CD4-positive, alpha-beta memory T cell (primary cell): ENCODE measurements at regions not wholly inside any gene's neighbourhood (a gene's known extent, or its start where the extent isn't known, plus 50 kb on each side); places are given as distances from the start of the nearest gene placed in this dataset.

Experiments
- CTCF ChIA-PET: fragments of 350-600 bp; sonication (Branson Sonifier 250); formaldehyde crosslinking; loops from one replicate; lab custom pipeline; 2021; ENCODE audit warnings: inconsistent platforms; ENCODE audit not compliant: partially characterized antibody; lab: Charles Lee
- POLR2A ChIA-PET: fragments of 350-600 bp; sonication (Branson Sonifier 250); formaldehyde crosslinking; loops from one replicate; lab custom pipeline; 2021; ENCODE audit not compliant: partially characterized antibody; lab: Charles Lee
- DNase-seq, 5 donors: peaks; one replicate each; pipeline versions ENCODE4 v3.0.0 to v3.0.0-alpha.2; 2020 to 2022; ENCODE audit warnings: mixed read lengths in 1 of 5
- H3K27ac ChIP-seq: one replicate; pipeline ENCODE4 v1.7.0; 2013; ENCODE audit warnings: low read depth, low read length
- H3K27me3 ChIP-seq: 2 replicates; pipeline ENCODE4 v1.7.0; 2013; ENCODE audit warnings: mild to moderate bottlenecking, low read length, moderate library complexity; ENCODE audit not compliant: insufficient read depth
- H3K36me3 ChIP-seq: 2 replicates; pipeline ENCODE4 v1.7.0; 2013; ENCODE audit warnings: mild to moderate bottlenecking, low read length, moderate library complexity; ENCODE audit not compliant: insufficient read depth
- H3K4me1 ChIP-seq: 2 replicates; pipeline ENCODE4 v1.7.0; 2013; ENCODE audit warnings: mild to moderate bottlenecking, low read length, moderate library complexity; ENCODE audit not compliant: insufficient read depth
- H3K4me3 ChIP-seq, 2 donors: one replicate each; pipeline ENCODE4 v1.7.0; 2013; ENCODE audit warnings: low read length in 2 of 2, mild to moderate bottlenecking in 1 of 2
- H3K9me3 ChIP-seq, 2 donors: one replicate each; pipeline ENCODE4 v1.7.0; 2013; ENCODE audit warnings: low read length in 2 of 2, control low read depth in 1 of 2; ENCODE audit not compliant: control insufficient read depth in 1 of 2
- H3K27ac Mint-ChIP-seq, 7 donors: one replicate each; pipeline ENCODE4 v1.8.0; 2020 to 2021; ENCODE audit warnings: mixed read lengths in 7 of 7, mild to moderate bottlenecking in 6 of 7, inconsistent platforms in 3 of 7, moderate library complexity in 3 of 7
- H3K27me3 Mint-ChIP-seq, 2 donors: one replicate each; pipeline ENCODE4 v1.8.0; 2020 to 2021; ENCODE audit warnings: mixed read lengths in 2 of 2
- H3K36me3 Mint-ChIP-seq, 2 donors: one replicate each; pipeline ENCODE4 v1.8.0; 2020 to 2021; ENCODE audit warnings: mixed read lengths in 2 of 2, inconsistent platforms in 1 of 2, mild to moderate bottlenecking in 1 of 2
- H3K4me1 Mint-ChIP-seq, 4 donors: one replicate each; pipeline ENCODE4 v1.8.0; 2020 to 2021; ENCODE audit warnings: mixed read lengths in 4 of 4, mild to moderate bottlenecking in 1 of 4
- H3K4me3 Mint-ChIP-seq, 8 donors: one replicate each; pipeline ENCODE4 v1.8.0; 2020 to 2021; ENCODE audit warnings: mixed read lengths in 8 of 8, mild to moderate bottlenecking in 7 of 8, moderate library complexity in 6 of 8, inconsistent platforms in 3 of 8
- H3K9me3 Mint-ChIP-seq, 8 donors: one replicate each; pipeline ENCODE4 v1.8.0; 2020 to 2021; ENCODE audit warnings: mixed read lengths in 8 of 8, mild to moderate bottlenecking in 5 of 8, inconsistent platforms in 3 of 8, moderate library complexity in 1 of 8
- intact Hi-C: fragments of 100-400 bp; cut with micrococcal nuclease; formaldehyde crosslinking; loops from one replicate; pipeline ENCODE4 v1.15.1; 2023

DNA sequence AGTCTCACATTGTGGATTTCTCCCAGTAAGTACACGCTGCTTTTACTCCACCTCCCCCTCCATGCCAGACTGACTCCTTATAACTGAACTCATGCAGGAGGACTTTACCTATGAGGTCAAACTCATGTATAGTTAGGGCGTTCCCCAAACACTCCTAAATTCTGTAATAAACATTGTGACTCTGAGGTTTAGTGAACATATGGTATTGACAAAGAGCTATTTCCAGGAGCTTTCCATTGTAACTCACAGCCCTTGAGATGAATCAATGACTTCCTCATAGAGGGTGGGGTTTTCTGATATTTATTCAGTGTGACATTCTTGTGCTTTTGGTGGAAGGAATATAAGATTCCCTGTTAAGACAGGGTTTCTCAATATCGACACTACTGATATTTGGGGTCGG, 337.4 kb upstream of the SLC14A2 start:
- DNase-seq, result no peak
- Mint-ChIP-seq H3K4me3 (no peak overlapping the region), H3K27me3 (peaks cover 1 to 5% of the 10 kb centered on the region in 2 donors), H3K36me3 (no peaks in the 10 kb centered on the region), H3K4me1 (no peaks in the 10 kb centered on the region), H3K9me3 (peaks cover 0 to 1% (median 0%) of the 10 kb centered on the region in 8 donors), H3K27ac (no peak overlapping the region)
- H3K27me3 ChIP-seq, result no peaks in the 10 kb centered on the region
- no peak overlapping the region for H3K4me3 ChIP-seq
- H3K4me1 ChIP-seq, result no peaks in the 10 kb centered on the region
- H3K9me3 ChIP-seq, result no peaks in the 10 kb centered on the region
- H3K27ac ChIP-seq, result no peak overlapping the region
- ChIA-PET POLR2A (no interaction called here), CTCF (no interaction called here)
- H3K36me3 ChIP-seq, result no peaks in the 10 kb centered on the region
- intact Hi-C loops, result no loop called here

DNA sequence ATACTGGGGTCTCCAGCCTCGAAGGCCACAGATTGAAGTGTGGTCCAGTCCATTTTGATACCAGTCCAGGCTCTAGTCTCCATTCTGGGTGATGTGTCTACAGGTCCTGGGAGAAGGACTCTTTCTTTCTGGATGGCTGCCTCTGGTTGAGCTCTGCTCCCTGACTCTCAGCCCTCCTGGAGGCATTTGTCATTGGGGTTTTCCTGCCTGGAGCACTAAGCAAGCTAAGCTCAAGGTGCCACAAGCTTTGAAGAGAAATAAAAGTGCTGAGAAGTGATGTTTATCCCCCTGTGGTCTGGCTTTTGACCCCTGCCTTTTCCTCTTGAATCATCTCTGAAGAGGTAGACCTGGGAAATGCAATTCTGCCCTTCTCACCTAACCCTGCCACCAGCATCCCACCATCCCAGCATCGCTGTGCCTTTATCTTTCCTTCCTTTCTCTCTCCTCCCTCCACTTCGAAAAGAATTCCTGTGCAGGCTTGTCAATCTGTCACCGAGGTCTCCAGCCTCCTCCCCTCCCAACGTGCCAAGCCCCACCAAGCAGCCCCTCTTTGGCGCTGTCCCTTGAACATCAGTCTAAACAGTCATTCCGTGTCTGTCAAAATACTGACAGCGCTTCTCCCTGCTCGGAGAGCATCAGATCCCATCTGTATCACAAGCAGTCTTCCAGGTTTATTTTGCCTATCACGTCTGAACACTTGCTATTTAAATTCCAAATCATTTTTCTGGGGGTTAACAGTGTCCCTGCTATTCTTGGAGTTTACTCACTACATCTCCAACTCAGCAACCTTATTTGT, 334.6 kb upstream of the SLC14A2 start:
- CTCF ChIA-PET, result no interaction called here
- H3K4me1 Mint-ChIP-seq, result no peaks in the 10 kb centered on the region

DNA sequence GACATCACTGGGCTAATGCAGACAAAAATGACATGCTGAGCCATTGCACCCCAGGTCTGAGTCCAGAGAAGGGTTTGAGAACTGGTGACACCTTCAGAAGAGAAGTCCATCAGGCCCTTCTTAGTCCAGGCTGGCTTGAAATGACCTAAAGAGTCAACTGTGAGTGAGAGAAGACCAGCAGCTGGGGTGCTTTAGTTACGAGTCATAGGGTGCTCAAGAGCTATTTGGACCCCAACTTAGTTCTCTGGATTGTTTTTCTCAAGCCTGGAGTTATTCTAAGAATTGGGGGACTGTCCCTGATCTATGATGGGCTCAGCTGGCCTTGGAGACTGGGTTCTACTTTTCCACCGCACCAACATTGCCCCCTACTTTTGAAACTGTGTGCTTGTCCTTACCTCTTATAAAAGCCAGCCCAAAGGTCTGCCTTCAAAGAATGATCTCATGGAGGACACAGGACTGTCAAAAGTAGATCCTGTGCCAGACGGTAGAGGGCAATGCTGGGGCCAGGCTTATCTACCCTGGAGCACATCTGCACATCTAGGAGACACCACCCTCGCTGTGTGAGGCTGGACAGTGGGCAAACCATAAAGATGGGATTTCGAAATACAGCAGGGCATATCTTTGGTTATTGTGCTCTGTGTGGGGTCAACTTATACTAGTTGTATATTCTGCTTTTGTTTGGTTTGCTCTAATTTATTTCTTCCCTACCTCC, 333.0 kb upstream of the SLC14A2 start:
- no peak overlapping the region for H3K27ac Mint-ChIP-seq
- Histone ChIP-seq H3K36me3 (no peaks in the 10 kb centered on the region), H3K4me3 (no peak overlapping the region), H3K27ac (no peak overlapping the region), H3K27me3 (no peaks in the 10 kb centered on the region), H3K9me3 (no peaks in the 10 kb centered on the region), H3K4me1 (no peaks in the 10 kb centered on the region)
- H3K4me1 Mint-ChIP-seq, result no peaks in the 10 kb centered on the region
- intact Hi-C loops, result no loop called here
- no peak overlapping the region for H3K4me3 Mint-ChIP-seq
- peaks cover 0 to 5% of the 10 kb centered on the region in 2 donors for H3K27me3 Mint-ChIP-seq
- CTCF ChIA-PET, result interaction anchor here (1.9 kb wide), 1 partner anchor 8 kb away, joined by 6 read pairs; no protein-coding TSS in a partner anchor
- no peaks in the 10 kb centered on the region for H3K36me3 Mint-ChIP-seq
- no peak for DNase-seq
- peaks cover 0 to 1% (median 0%) of the 10 kb centered on the region in 8 donors for H3K9me3 Mint-ChIP-seq
- POLR2A ChIA-PET, result no interaction called here

More for the DNA sequence above, 334.6 kb upstream of the SLC14A2 start:
- intact Hi-C loops, result no loop called here
- Histone ChIP-seq H3K9me3 (no peaks in the 10 kb centered on the region), H3K27ac (no peak overlapping the region), H3K4me3 (no peak overlapping the region), H3K27me3 (no peaks in the 10 kb centered on the region), H3K4me1 (no peaks in the 10 kb centered on the region), H3K36me3 (no peaks in the 10 kb centered on the region)
- H3K36me3 Mint-ChIP-seq, result no peaks in the 10 kb centered on the region
- POLR2A ChIA-PET, result no interaction called here
- no peak overlapping the region for H3K27ac Mint-ChIP-seq
- DNase-seq, result no peak
- H3K27me3 Mint-ChIP-seq, result peaks cover 0 to 5% of the 10 kb centered on the region in 2 donors
- peaks cover 0 to 1% (median 0%) of the 10 kb centered on the region in 8 donors for H3K9me3 Mint-ChIP-seq
- H3K4me3 Mint-ChIP-seq, result no peak overlapping the region

DNA sequence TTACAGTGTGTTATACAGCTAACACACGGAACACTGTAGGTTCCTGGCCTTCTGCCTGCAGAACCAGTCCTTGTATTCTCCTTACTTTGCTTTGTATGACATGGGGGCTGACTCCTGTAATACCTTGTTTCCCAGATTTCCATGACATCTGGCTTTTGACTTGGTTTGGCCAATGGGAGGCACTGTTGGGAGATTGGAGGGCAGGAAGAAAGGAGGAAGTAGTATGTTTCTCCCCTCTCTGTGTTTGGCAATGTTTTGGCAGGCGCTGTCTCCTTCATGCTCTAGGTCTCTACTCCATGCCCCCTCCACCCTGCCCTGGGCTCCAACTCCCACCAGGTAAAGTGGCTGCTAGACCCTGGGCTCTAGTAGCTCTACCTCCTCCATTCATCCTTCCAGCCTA, 331.1 kb upstream of the SLC14A2 start:
- Mint-ChIP-seq H3K27ac (no peak overlapping the region), H3K9me3 (peaks cover 0 to 1% (median 0%) of the 10 kb centered on the region in 8 donors), H3K36me3 (no peaks in the 10 kb centered on the region), H3K4me3 (no peak overlapping the region), H3K27me3 (peaks cover 0 to 5% of the 10 kb centered on the region in 2 donors), H3K4me1 (no peaks in the 10 kb centered on the region)
- Histone ChIP-seq H3K36me3 (no peaks in the 10 kb centered on the region), H3K27ac (no peak overlapping the region), H3K9me3 (no peaks in the 10 kb centered on the region), H3K4me3 (no peak overlapping the region), H3K4me1 (no peaks in the 10 kb centered on the region), H3K27me3 (no peaks in the 10 kb centered on the region)
- POLR2A ChIA-PET, result no interaction called here
- DNase-seq, result no peak
- intact Hi-C loops, result no loop called here
- CTCF ChIA-PET, result interaction anchor here (1.9 kb wide), 1 partner anchor 10 kb away, joined by 6 read pairs; no protein-coding TSS in a partner anchor

DNA sequence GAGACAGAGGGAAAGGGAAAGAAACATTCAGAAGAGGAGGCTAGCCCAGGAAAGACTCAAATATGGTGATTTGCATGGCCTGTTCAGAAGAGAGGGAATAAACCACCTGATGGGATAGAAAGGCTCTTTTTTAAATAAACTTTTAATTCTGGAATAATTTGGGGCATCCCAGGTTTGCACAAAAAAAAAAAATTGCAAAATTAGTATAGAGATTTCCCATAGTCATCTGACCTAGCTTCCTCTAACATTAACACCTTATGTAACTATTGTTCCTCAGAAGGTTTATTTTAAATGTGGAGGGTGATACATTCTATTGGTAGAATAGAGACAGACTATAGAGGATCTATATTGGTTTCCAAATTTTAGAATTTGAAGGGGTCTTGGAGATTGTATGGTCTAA, 330.4 kb upstream of the SLC14A2 start:
- intact Hi-C loops, result no loop called here
- Histone ChIP-seq H3K4me1 (no peaks in the 10 kb centered on the region), H3K36me3 (no peaks in the 10 kb centered on the region), H3K27me3 (no peaks in the 10 kb centered on the region), H3K9me3 (no peaks in the 10 kb centered on the region), H3K27ac (no peak overlapping the region), H3K4me3 (no peak overlapping the region)
- Mint-ChIP-seq H3K27me3 (peaks cover 0 to 5% of the 10 kb centered on the region in 2 donors), H3K36me3 (no peaks in the 10 kb centered on the region), H3K4me1 (no peaks in the 10 kb centered on the region), H3K4me3 (no peak overlapping the region), H3K9me3 (peaks cover 0 to 1% (median 0%) of the 10 kb centered on the region in 8 donors), H3K27ac (no peak overlapping the region)
- ChIA-PET CTCF (no interaction called here), POLR2A (interaction anchor here (0.6 kb wide), 1 partner anchor 71 kb away, joined by 3 read pairs; no protein-coding TSS in a partner anchor)
- DNase-seq, result no peak

DNA sequence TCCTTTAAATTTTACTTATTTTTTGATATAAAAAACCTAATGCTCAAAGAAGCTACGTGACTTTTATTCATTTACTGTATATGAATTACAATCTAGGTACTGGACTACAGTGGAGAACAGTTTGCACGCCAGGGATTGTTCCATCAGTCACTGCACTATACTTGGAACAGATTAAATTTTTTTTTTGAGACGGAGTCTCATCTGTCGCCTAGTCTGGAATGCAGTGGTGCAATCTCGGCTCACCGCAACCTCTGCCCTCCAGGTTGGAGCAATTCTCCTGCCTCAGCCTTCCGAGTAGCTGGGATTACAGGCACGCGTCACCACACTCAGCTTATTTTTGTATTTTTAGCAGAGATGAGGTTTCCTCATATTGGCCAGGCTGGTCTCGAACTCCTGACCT, 330.0 kb upstream of the SLC14A2 start:
- Histone ChIP-seq H3K9me3 (no peaks in the 10 kb centered on the region), H3K4me1 (no peaks in the 10 kb centered on the region), H3K36me3 (no peaks in the 10 kb centered on the region), H3K4me3 (no peak overlapping the region), H3K27ac (no peak overlapping the region), H3K27me3 (no peaks in the 10 kb centered on the region)
- H3K4me1 Mint-ChIP-seq, result no peaks in the 10 kb centered on the region
- H3K4me3 Mint-ChIP-seq, result no peak overlapping the region
- POLR2A ChIA-PET, result interaction anchor here (0.6 kb wide), 1 partner anchor 71 kb away, joined by 3 read pairs; no protein-coding TSS in a partner anchor
- DNase-seq, result no peak
- CTCF ChIA-PET, result interaction anchor here (1.7 kb wide), 1 partner anchor 10 kb away, joined by 5 read pairs; no protein-coding TSS in a partner anchor
- H3K27me3 Mint-ChIP-seq, result peaks cover 0 to 5% of the 10 kb centered on the region in 2 donors
- H3K27ac Mint-ChIP-seq, result no peak overlapping the region
- H3K36me3 Mint-ChIP-seq, result no peaks in the 10 kb centered on the region
- H3K9me3 Mint-ChIP-seq, result peaks cover 0 to 1% (median 0%) of the 10 kb centered on the region in 8 donors
- intact Hi-C loops, result no loop called here

DNA sequence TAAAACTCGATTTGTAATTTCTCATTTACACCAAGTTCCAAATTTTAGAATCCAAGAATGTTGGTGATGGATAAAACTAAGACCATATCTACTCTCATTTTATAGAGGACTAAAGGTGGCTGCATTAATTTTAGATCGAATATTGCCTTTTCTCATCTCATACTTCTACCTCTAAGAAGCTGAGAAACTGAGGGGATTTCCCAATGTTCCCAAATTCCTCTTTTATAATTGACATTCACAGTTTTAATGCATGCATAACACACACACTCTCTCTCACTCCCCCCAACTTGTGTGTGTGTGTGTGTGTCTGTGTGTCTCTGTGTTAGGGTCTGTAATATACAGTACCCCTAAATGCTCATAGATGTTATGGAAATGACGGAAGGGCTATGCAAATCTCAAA, 328.8 kb upstream of the SLC14A2 start:
- POLR2A ChIA-PET, result no interaction called here
- H3K4me1 ChIP-seq, result no peaks in the 10 kb centered on the region
- H3K36me3 ChIP-seq, result no peaks in the 10 kb centered on the region
- H3K9me3 Mint-ChIP-seq, result no peaks in the 10 kb centered on the region
- H3K27ac Mint-ChIP-seq, result no peak overlapping the region
- intact Hi-C loops, result no loop called here
- H3K4me3 Mint-ChIP-seq, result no peak overlapping the region
- H3K36me3 Mint-ChIP-seq, result no peaks in the 10 kb centered on the region
- no peaks in the 10 kb centered on the region for H3K27me3 ChIP-seq
- no peak overlapping the region for H3K27ac ChIP-seq
- H3K4me1 Mint-ChIP-seq, result no peaks in the 10 kb centered on the region
- H3K9me3 ChIP-seq, result no peaks in the 10 kb centered on the region
- no peak for DNase-seq
- CTCF ChIA-PET, result interaction anchor here (1.7 kb wide), 1 partner anchor 11 kb away, joined by 5 read pairs; no protein-coding TSS in a partner anchor
- H3K4me3 ChIP-seq, result no peak overlapping the region
- peaks cover 0 to 2% of the 10 kb centered on the region in 2 donors for H3K27me3 Mint-ChIP-seq
